CD14-positive monocyte (primary cell): ENCODE measurements at regions not wholly inside any gene's neighbourhood (a gene's known extent, or its start where the extent isn't known, plus 50 kb on each side); places are given as distances from the start of the nearest gene placed in this dataset.

Source experiments
- DNase-seq, 3 donors: peaks; one replicate each; pipeline ENCODE4 v3.0.0-alpha.2; 2011 to 2022
- H2AFZ ChIP-seq: 2 replicates; pipeline ENCODE4 v1.6.0; 2012; ENCODE audit warnings: mild to moderate bottlenecking, low read depth, low read length, inconsistent platforms; ENCODE audit not compliant: insufficient read depth, poor library complexity, severe bottlenecking
- H3K27ac ChIP-seq, 2 donors: 1 replicate in 1 of 2; 2 replicates in 1 of 2; pipeline ENCODE4 v1.5.1; 2012 to 2013; ENCODE audit warnings: low read length in 2 of 2, control low read depth in 1 of 2, inconsistent platforms in 1 of 2, low read depth in 1 of 2, mild to moderate bottlenecking in 1 of 2
- H3K27me3 ChIP-seq, 2 donors: one replicate each; pipeline versions ENCODE4 v1.6.0 to v1.6.1; 2011 to 2013; ENCODE audit warnings: low read length in 2 of 2; ENCODE audit not compliant: control insufficient read depth in 2 of 2, insufficient read depth in 2 of 2
- H3K36me3 ChIP-seq, 2 donors: replicated peaks in 1 of 2; 1 replicate in 1 of 2; 2 replicates in 1 of 2; pipeline versions ENCODE4 v1.5.1 to v1.6.1; 2012 to 2013; ENCODE audit warnings: low read length in 2 of 2, control low read depth in 1 of 2, inconsistent platforms in 1 of 2, mild to moderate bottlenecking in 1 of 2; ENCODE audit not compliant: insufficient read depth in 2 of 2, control insufficient read depth in 1 of 2
- H3K4me1 ChIP-seq, 2 donors: 1 replicate in 1 of 2; 2 replicates in 1 of 2; pipeline versions ENCODE4 v1.5.1 to v1.6.1; 2012 to 2013; ENCODE audit warnings: low read length in 2 of 2, control low read depth in 1 of 2, inconsistent platforms in 1 of 2, mild to moderate bottlenecking in 1 of 2, moderate library complexity in 1 of 2; ENCODE audit not compliant: insufficient read depth in 2 of 2, control insufficient read depth in 1 of 2
- H3K4me2 ChIP-seq: replicated peaks from 2 replicates; pipeline ENCODE3; 2012; ENCODE audit warnings: low read length, moderate library complexity, mild to moderate bottlenecking; ENCODE audit not compliant: poor library complexity, severe bottlenecking; ENCODE audit errors: extremely low read depth
- H3K4me3 ChIP-seq, 3 experiments: fragments of 200-600 bp in 1 of 3; sonication (generic) in 1 of 3; replicated peaks in 1 of 3; 1 replicate in 2 of 3; 2 replicates in 1 of 3; pipeline ENCODE4 v1.5.1; 2011 to 2013; ENCODE audit warnings: low read length in 3 of 3, mild to moderate bottlenecking in 3 of 3, control low read depth in 2 of 3, low read depth in 2 of 3, inconsistent platforms in 1 of 3, moderate library complexity in 1 of 3
- H3K79me2 ChIP-seq: 2 replicates; pipeline ENCODE4 v1.6.0; 2012; ENCODE audit warnings: mild to moderate bottlenecking, control low read depth, inconsistent platforms, low read length, moderate library complexity; ENCODE audit not compliant: insufficient read depth
- H3K9ac ChIP-seq: 2 replicates; pipeline ENCODE4 v1.6.0; 2017; ENCODE audit warnings: low read length, mild to moderate bottlenecking; ENCODE audit not compliant: insufficient read depth, poor library complexity, severe bottlenecking
- H3K9me3 ChIP-seq, 2 donors: replicated peaks in 1 of 2; 1 replicate in 1 of 2; 2 replicates in 1 of 2; pipeline versions ENCODE4 v1.5.1 to v1.6.1; 2012 to 2013; ENCODE audit warnings: low read length in 2 of 2, control low read depth in 1 of 2; ENCODE audit not compliant: control insufficient read depth in 1 of 2, insufficient read depth in 1 of 2
- H4K20me1 ChIP-seq: 2 replicates; pipeline ENCODE4 v1.6.0; 2012; ENCODE audit warnings: mild to moderate bottlenecking, low read length, control low read depth, moderate library complexity; ENCODE audit not compliant: insufficient read depth
- H3K27ac Mint-ChIP-seq, 7 donors: one replicate each; pipeline ENCODE4 v1.8.0; 2020; ENCODE audit warnings: mild to moderate bottlenecking in 7 of 7, mixed read lengths in 7 of 7, moderate library complexity in 6 of 7, inconsistent platforms in 2 of 7
- H3K27me3 Mint-ChIP-seq, 3 donors: one replicate each; pipeline ENCODE4 v1.8.0; 2021 to 2022; ENCODE audit warnings: low read depth in 3 of 3, mild to moderate bottlenecking in 3 of 3, mixed read lengths in 3 of 3, moderate library complexity in 3 of 3, inconsistent platforms in 1 of 3
- H3K36me3 Mint-ChIP-seq, 2 donors: one replicate each; pipeline ENCODE4 v1.8.0; 2020; ENCODE audit warnings: mixed read lengths in 2 of 2, inconsistent platforms in 1 of 2, mild to moderate bottlenecking in 1 of 2
- H3K4me1 Mint-ChIP-seq: one replicate; pipeline ENCODE4 v1.8.0; 2020; ENCODE audit warnings: mild to moderate bottlenecking, mixed read lengths
- H3K4me3 Mint-ChIP-seq, 2 donors: one replicate each; pipeline ENCODE4 v1.8.0; 2020; ENCODE audit warnings: mild to moderate bottlenecking in 2 of 2, mixed read lengths in 2 of 2, moderate library complexity in 1 of 2
- H3K9me3 Mint-ChIP-seq, 7 donors: one replicate each; pipeline ENCODE4 v1.8.0; 2020 to 2022; ENCODE audit warnings: mixed read lengths in 7 of 7, mild to moderate bottlenecking in 6 of 7, moderate library complexity in 6 of 7, inconsistent platforms in 2 of 7
- WGBS: methylation state at CpG from one replicate; pipeline ENCODE4 v1.1.5; 2013; ENCODE audit warnings: missing lambda C conversion rate; ENCODE audit not compliant: insufficient coverage; 5-methylcytosine and 5-hydroxymethylcytosine counted together
- intact Hi-C, 2 donors: fragments of 100-400 bp; cut with micrococcal nuclease; formaldehyde crosslinking; loops; one replicate each; pipeline versions ENCODE4 v1.15.0 to v1.15.1; 2023
- TF ChIP-seq, protein P1 (sequence below): fragments of 200-600 bp; IDR thresholded peaks from one replicate; pipeline ENCODE4 v1.8.0; 2022; ENCODE audit warnings: antibody characterized with exemption, mild to moderate bottlenecking

DNA sequence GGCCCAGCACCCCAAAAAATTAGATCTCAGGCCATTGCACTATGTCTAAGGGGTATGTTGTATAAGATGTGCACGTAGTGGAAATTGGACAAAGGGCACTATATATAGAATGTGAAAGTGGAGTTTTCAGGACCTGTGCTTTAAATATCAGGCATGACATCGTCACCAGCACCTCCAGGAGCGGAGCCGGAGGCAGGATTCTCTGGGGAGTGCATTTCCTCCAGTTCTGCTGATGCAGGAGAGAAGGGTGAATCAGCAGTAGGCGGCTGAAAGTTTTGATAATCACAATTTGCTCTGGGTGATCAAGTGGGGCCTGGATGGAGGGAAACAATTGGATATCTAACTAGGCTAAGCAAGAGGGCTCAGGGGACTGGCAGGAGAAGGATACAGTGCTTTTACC is 69.1 kb upstream of the NTM start:
- Mint-ChIP-seq H3K36me3 (no peaks in the 10 kb centered on the region), H3K4me1 (no peaks in the 10 kb centered on the region), H3K9me3 (peaks cover 0 to 7% (median 3%) of the 10 kb centered on the region in 7 donors), H3K27me3 (peaks cover 1 to 5% (median 3%) of the 10 kb centered on the region in 3 donors), H3K27ac (no peak overlapping the region), H3K4me3 (no peak overlapping the region)
- 50% methylated on average over 4 of the region's 5 CpGs for WGBS
- Histone ChIP-seq H3K27ac (no peak overlapping the region), H3K4me1 (no peaks in the 10 kb centered on the region), H3K4me3 (no peak overlapping the region), H3K9me3 (no peaks in the 10 kb centered on the region), H3K36me3 (no peaks in the 10 kb centered on the region), H3K4me2 (no peak overlapping the region), H2AFZ (no peak overlapping the region), H4K20me1 (no peaks in the 10 kb centered on the region), H3K27me3 (no peaks in the 10 kb centered on the region), H3K79me2 (no peaks in the 10 kb centered on the region), H3K9ac (no peak overlapping the region)
- intact Hi-C loops: no loop called here
- TF ChIP-seq, protein P1, sequence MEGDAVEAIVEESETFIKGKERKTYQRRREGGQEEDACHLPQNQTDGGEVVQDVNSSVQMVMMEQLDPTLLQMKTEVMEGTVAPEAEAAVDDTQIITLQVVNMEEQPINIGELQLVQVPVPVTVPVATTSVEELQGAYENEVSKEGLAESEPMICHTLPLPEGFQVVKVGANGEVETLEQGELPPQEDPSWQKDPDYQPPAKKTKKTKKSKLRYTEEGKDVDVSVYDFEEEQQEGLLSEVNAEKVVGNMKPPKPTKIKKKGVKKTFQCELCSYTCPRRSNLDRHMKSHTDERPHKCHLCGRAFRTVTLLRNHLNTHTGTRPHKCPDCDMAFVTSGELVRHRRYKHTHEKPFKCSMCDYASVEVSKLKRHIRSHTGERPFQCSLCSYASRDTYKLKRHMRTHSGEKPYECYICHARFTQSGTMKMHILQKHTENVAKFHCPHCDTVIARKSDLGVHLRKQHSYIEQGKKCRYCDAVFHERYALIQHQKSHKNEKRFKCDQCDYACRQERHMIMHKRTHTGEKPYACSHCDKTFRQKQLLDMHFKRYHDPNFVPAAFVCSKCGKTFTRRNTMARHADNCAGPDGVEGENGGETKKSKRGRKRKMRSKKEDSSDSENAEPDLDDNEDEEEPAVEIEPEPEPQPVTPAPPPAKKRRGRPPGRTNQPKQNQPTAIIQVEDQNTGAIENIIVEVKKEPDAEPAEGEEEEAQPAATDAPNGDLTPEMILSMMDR: no peak
- DNase-seq: no peak

DNA sequence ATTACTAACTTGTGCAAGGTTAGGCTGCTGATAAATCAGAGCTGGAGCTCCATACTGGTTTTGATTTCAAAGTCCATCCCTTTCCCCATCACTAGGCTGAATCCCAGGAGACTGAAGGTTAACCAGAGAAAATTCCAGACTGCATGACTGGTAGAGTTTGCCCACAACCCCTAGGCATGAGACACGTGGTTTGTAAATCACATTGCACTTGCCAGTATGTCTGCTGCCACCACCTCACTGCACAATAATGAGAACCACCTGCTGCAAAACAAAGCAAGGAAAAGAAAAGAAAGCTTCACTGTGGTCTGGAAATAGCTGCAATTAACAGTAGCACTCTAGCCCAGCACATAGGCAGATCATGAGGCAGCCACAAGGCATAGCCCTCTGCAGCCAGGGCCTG is 67.6 kb upstream of the NTM start:
- Histone ChIP-seq H3K4me3 (no peak overlapping the region), H3K79me2 (no peaks in the 10 kb centered on the region), H3K4me1 (no peaks in the 10 kb centered on the region), H3K27me3 (no peaks in the 10 kb centered on the region), H3K9me3 (no peaks in the 10 kb centered on the region), H2AFZ (no peak overlapping the region), H4K20me1 (no peaks in the 10 kb centered on the region), H3K36me3 (no peaks in the 10 kb centered on the region), H3K27ac (no peak overlapping the region), H3K9ac (no peak overlapping the region), H3K4me2 (no peak overlapping the region)
- no peak for DNase-seq
- intact Hi-C loops: no loop called here
- no peaks in the 10 kb centered on the region for H3K36me3 Mint-ChIP-seq
- no peak overlapping the region for H3K4me3 Mint-ChIP-seq
- TF ChIP-seq, protein P1: no peak
- peaks cover 1 to 3% (median 1%) of the 10 kb centered on the region in 3 donors for H3K27me3 Mint-ChIP-seq
- 80% methylated on average over 1 of the region's 1 CpG for WGBS
- H3K4me1 Mint-ChIP-seq: no peaks in the 10 kb centered on the region
- peaks cover 0 to 5% (median 4%) of the 10 kb centered on the region in 7 donors for H3K9me3 Mint-ChIP-seq
- no peak overlapping the region for H3K27ac Mint-ChIP-seq
